ACC112 (cell line): ENCODE measurements at regions not wholly inside any gene's neighbourhood (a gene's known extent, or its start where the extent isn't known, plus 50 kb on each side); places are given as distances from the start of the nearest gene placed in this dataset.

ENCODE experiments used
- H2AFZ ChIP-seq: fragments of 200-600 bp; sonication (generic); one replicate; pipeline ENCODE4 v1.6.0; 2017; ENCODE audit warnings: antibody characterized with exemption, low read length; ENCODE audit not compliant: unreplicated experiment
- H3K27ac ChIP-seq: fragments of 200-600 bp; sonication (generic); 2 replicates; pipeline ENCODE4 v1.5.1; 2014; ENCODE audit warnings: low read depth, mild to moderate bottlenecking, antibody characterized with exemption, low read length, moderate library complexity
- H3K27me3 ChIP-seq: fragments of 200-600 bp; sonication (generic); 2 replicates; pipeline ENCODE4 v1.6.1; 2014; ENCODE audit warnings: mild to moderate bottlenecking, antibody characterized with exemption, low read length, moderate library complexity, mixed read lengths; ENCODE audit not compliant: insufficient read depth
- H3K36me3 ChIP-seq: fragments of 200-600 bp; sonication (generic); 2 replicates; pipeline ENCODE4 v1.6.1; 2016; ENCODE audit warnings: mild to moderate bottlenecking, antibody characterized with exemption, low read length, moderate library complexity, mixed read lengths; ENCODE audit not compliant: insufficient read depth
- H3K4me1 ChIP-seq: fragments of 200-600 bp; sonication (generic); one replicate; pipeline ENCODE4 v1.6.1; 2016; ENCODE audit warnings: low read length, mixed read lengths; ENCODE audit not compliant: insufficient read depth, unreplicated experiment, control insufficient read depth
- H3K4me3 ChIP-seq: fragments of 200-600 bp; sonication (generic); 2 replicates; pipeline ENCODE4 v1.5.1; 2014; ENCODE audit warnings: mild to moderate bottlenecking, low read depth, low read length
- H3K79me2 ChIP-seq: fragments of 200-600 bp; sonication (generic); one replicate; pipeline ENCODE4 v1.6.0; 2016; ENCODE audit warnings: low read length; ENCODE audit not compliant: control insufficient read depth, unreplicated experiment, insufficient read depth

DNA sequence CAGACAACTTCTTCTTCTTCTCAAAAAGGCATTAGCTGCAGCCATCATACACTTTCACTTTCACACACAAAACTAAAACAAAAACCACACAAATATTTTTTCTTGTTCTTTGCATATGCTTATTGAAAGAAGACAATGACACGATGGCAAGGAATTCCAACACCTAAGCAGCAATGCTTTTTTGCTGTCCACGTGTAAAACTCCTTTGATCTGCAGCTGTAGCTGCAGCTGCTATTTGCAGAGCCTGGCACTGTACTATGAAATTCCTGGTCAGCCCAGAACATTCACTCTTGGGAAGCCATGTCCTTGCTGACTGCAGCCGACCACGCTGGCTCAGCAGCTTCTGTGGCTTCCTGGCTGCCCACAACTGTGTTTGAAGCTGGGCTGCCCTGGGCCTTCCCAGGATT lies 316.2 kb downstream of the CDH2 start:
- Histone ChIP-seq H3K79me2 (no peaks in the 10 kb centered on the region), H3K4me1 (peaks cover 6% of the 10 kb centered on the region), H3K27me3 (no peaks in the 10 kb centered on the region), H2AFZ (peak overlapping the region; percentile 53), H3K4me3 (peak overlapping the region; percentile 39), H3K36me3 (no peaks in the 10 kb centered on the region), H3K27ac (no peak overlapping the region)

DNA sequence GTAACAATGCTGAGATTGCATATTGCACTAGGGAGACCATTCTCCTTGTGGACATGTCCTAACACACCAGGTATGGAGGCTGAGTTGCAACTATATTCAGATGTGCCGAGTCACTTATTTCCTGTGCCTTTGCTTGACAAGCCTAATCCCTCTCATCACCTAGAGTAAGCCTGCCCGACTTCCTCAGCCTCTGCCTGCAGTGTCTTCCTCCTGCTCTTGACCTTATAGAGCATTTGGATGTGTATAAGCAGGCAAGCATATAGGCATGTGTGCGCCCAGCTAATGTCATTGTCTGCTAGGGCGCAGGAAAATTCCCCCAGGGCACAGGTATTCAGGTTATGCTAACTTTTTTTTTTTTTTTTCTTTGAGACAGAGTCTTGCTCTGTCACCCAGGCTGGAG lies 316.9 kb downstream of the CDH2 start:
- no peak overlapping the region for H3K27ac ChIP-seq
- peaks cover 6% of the 10 kb centered on the region for H3K4me1 ChIP-seq
- H2AFZ ChIP-seq: no peak overlapping the region
- no peaks in the 10 kb centered on the region for H3K27me3 ChIP-seq
- H3K36me3 ChIP-seq: no peaks in the 10 kb centered on the region
- H3K79me2 ChIP-seq: no peaks in the 10 kb centered on the region
- no peak overlapping the region for H3K4me3 ChIP-seq

DNA sequence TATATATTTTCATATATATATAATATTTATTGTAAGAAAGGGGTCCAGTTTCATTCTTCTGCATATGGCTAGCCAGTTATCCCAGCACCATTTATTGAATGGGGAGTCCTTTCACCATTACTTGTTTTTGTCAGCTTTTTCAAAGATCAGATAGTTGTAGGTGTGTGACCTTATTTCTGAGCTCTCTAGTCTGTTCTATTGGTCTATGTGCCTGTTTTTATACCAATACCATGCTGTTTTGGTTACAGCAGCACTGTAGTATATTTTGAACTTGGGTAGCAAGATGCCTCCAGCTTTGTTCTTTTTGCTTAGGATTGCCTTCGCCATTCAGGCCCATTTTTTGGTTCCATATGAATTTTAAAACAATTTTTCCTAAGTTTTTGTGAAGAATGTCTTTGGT lies 320.1 kb downstream of the CDH2 start:
- Histone ChIP-seq H3K36me3 (no peaks in the 10 kb centered on the region), H3K4me1 (peaks cover 6% of the 10 kb centered on the region), H3K79me2 (no peaks in the 10 kb centered on the region), H3K27me3 (no peaks in the 10 kb centered on the region), H3K27ac (no peak overlapping the region), H3K4me3 (no peak overlapping the region), H2AFZ (no peak overlapping the region)

DNA sequence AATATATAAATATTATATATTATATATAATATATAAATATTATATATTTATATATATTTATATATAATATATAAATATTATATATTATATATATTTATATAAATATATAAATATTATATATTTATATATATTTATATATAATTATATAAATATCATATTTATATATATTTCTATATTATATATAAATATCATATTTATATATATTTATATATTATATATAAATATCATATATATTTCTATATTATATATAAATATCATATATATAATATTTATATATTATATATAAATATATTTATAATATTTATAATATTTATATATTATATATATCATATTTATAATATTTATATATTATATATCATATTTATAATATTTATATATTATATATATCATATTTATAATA lies 321.4 kb downstream of the CDH2 start:
- Histone ChIP-seq H3K4me1 (peaks cover under 1% of the 10 kb centered on the region), H3K27me3 (no peaks in the 10 kb centered on the region), H3K79me2 (no peaks in the 10 kb centered on the region), H3K4me3 (no peak overlapping the region), H2AFZ (no peak overlapping the region), H3K36me3 (no peaks in the 10 kb centered on the region), H3K27ac (no peak overlapping the region)

DNA sequence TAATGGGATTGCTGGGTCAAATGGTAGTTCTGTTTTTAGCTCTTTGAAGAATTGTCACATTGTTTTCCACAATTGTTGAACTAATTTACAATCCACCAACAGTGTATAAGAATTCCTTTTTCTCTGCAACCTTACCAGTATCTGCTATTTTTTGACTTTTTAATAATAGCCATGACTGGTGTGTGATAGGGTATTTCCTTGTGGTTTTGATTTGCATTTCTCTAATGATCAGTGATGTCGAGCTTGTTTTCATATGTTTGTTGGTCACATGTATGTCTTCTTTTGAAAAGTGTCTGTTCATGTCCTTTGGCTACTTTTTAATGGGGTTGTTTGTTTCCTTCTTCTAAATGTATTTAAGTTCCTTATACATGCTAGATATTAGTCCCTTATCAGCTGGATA lies 322.3 kb downstream of the CDH2 start:
- Histone ChIP-seq H3K4me1 (no peaks in the 10 kb centered on the region), H3K79me2 (no peaks in the 10 kb centered on the region), H3K36me3 (no peaks in the 10 kb centered on the region), H3K27me3 (no peaks in the 10 kb centered on the region), H3K4me3 (no peak overlapping the region), H3K27ac (no peak overlapping the region), H2AFZ (no peak overlapping the region)

DNA sequence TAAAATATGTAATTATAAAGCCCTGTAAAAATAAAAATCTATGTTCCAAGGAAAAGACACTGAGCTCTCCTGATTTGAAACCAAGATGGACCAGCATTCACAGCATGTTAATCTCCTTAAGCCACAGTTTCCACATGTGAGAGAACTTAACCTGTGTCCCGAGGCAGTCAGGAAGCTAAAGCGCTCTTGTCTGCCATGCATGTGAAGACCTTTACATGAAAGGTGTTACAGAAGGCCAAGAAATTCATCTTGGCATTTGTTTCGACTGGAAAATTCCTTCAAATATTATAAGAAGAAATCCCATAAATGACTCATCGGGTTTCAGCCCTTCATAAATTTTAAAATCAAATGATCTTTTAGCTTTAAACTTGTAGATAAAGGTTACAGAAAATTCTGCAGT lies 328.6 kb downstream of the CDH2 start:
- Histone ChIP-seq H3K4me3 (no peak overlapping the region), H3K36me3 (no peaks in the 10 kb centered on the region), H2AFZ (no peak overlapping the region), H3K27ac (no peak overlapping the region), H3K4me1 (peaks cover 13% of the 10 kb centered on the region), H3K79me2 (no peaks in the 10 kb centered on the region), H3K27me3 (no peaks in the 10 kb centered on the region)

DNA sequence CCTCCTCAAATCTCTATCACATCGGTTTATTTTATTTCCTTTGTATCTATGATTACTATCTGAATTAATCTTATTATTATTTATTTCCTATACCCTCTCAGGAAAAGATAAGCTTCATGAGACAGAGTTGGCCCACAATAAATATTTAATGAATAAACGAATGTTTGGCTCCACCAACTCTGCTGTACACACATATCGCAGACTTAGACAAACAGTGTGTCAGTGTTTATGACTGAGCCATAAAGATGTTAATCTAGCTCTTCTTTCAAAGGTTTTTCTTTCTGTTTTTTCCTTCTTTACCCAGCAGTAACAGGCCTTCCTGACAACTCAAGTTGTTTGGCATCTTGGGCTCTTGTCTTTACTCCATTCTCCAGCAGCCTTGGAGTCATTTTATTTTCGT lies 329.5 kb downstream of the CDH2 start:
- Histone ChIP-seq H3K36me3 (no peaks in the 10 kb centered on the region), H3K27me3 (no peaks in the 10 kb centered on the region), H3K27ac (no peak overlapping the region), H2AFZ (no peak overlapping the region), H3K79me2 (no peaks in the 10 kb centered on the region), H3K4me3 (no peak overlapping the region), H3K4me1 (peaks cover 22% of the 10 kb centered on the region)

DNA sequence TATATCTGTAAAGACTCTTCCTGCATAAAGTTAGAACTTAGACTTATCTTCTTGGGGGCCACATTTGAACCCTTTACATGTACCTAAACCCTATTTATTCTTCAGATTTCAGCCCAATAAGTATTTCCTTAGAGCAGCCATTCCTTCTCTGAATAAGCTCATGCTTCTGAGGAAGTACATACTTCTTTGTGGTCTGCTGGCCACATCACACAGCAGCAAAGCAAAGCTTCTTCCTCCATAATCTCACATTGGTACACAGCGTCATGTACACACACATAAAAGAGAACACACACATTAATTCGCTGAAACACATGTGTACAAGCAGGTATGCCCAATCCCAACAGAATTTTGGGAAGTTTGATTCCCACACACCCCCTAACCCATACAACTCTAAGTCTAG lies 331.0 kb downstream of the CDH2 start:
- H3K27ac ChIP-seq: no peak overlapping the region
- H3K27me3 ChIP-seq: no peaks in the 10 kb centered on the region
- H3K36me3 ChIP-seq: no peaks in the 10 kb centered on the region
- H3K4me1 ChIP-seq: peaks cover 23% of the 10 kb centered on the region
- no peak overlapping the region for H3K4me3 ChIP-seq
- H2AFZ ChIP-seq: no peak overlapping the region
- H3K79me2 ChIP-seq: no peaks in the 10 kb centered on the region

DNA sequence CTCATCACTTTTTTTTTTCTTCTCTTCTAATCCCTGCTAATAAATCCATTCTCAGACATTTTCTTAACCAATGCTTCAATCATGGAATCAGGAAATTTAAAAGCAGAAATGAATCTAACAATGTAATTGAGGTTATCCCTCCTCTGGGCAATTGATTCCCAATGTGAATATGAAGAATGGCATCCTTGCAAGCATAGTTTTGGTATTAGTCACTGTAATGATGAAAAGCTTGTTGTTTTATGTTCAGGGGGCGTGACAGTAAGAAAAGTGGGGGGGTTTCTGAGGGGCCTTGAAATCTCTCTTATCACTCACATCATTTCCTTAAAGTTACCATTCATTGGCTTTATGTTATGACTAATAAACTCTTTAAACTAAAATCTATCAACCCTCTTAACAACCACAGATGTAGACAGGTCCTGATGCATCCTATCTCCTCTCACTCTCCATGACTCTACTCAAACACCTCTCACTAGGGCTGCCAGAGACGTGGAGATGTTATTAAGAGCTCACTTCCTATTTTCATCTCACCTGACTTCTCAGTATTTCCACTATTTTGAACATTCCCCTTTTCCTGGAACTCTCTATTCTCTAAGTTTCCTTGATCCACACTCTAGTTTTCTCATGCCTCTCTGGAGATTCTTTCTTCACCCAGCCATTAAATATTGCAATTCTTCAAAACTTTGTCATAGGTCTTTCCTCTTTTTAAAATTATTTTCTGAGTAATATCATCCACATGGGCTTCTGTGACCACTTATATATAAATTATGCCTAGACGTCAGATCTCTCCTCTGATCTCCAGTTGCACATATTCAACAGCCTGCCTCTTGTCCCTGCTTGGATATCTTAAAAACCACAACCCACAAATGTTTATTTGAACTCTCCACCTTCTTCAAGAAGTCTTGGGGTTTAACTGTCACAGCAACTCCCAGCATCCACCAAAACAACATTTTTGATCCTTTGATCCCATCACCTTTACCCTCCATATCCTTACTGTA lies 332.9 kb downstream of the CDH2 start:
- Histone ChIP-seq H3K4me3 (peak overlapping the region; percentile 8; the same call in 1 of the 2 replicates), H3K36me3 (no peaks in the 10 kb centered on the region), H3K79me2 (no peaks in the 10 kb centered on the region), H3K27ac (peak overlapping the region; percentile 55), H3K27me3 (no peaks in the 10 kb centered on the region), H3K4me1 (peaks cover 33% of the 10 kb centered on the region), H2AFZ (no peak overlapping the region)

DNA sequence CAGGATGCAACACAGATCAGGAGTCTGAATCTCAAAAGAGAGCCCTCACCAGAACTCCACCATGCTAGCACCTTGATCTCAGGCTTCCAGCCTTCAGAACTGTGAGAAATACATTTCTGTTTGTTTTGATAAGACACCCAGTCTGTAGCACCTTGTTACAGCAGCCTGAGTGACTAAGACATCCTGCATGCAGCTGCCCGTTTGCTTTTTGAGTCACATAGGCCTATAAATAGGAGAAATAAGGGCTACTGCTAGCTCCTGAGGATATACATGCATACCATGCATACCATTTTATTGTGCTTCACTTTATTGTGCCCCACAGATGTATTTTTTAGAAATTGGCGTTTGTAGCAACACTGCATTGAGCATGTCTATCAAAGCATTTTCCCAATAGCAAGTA lies 337.8 kb downstream of the CDH2 start:
- Histone ChIP-seq H2AFZ (no peak overlapping the region), H3K27ac (peak overlapping the region; percentile 49), H3K79me2 (no peaks in the 10 kb centered on the region), H3K4me3 (no peak overlapping the region), H3K36me3 (no peaks in the 10 kb centered on the region), H3K27me3 (no peaks in the 10 kb centered on the region), H3K4me1 (peaks cover 40% of the 10 kb centered on the region)

DNA sequence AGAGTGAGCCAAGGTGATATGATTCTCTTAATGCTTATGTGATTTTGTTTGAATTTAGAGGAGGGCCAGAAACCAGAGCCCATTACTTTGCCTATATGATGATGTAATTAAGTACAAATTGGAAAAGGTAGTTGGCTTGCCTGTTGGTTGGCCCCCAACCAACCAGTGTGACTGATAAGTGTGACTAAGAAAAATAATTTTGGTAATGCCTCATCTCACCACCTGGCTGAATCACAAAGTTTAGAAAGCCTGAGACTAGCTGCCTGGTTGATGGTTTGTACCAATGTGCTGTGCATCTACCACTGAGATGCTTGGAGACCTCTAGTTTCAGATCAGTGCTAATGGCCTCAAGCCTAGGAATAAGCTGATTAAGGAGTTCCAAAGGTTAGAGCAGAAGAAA lies 338.7 kb downstream of the CDH2 start:
- no peaks in the 10 kb centered on the region for H3K36me3 ChIP-seq
- no peaks in the 10 kb centered on the region for H3K79me2 ChIP-seq
- no peak overlapping the region for H2AFZ ChIP-seq
- no peaks in the 10 kb centered on the region for H3K27me3 ChIP-seq
- H3K4me1 ChIP-seq: peaks cover 33% of the 10 kb centered on the region
- H3K27ac ChIP-seq: no peak overlapping the region
- H3K4me3 ChIP-seq: no peak overlapping the region
